ENCODE measurements at regions not wholly inside any gene's neighbourhood (a gene's known extent, or its start where the extent isn't known, plus 50 kb on each side); places are given as distances from the start of the nearest gene placed in this dataset.

DNA sequence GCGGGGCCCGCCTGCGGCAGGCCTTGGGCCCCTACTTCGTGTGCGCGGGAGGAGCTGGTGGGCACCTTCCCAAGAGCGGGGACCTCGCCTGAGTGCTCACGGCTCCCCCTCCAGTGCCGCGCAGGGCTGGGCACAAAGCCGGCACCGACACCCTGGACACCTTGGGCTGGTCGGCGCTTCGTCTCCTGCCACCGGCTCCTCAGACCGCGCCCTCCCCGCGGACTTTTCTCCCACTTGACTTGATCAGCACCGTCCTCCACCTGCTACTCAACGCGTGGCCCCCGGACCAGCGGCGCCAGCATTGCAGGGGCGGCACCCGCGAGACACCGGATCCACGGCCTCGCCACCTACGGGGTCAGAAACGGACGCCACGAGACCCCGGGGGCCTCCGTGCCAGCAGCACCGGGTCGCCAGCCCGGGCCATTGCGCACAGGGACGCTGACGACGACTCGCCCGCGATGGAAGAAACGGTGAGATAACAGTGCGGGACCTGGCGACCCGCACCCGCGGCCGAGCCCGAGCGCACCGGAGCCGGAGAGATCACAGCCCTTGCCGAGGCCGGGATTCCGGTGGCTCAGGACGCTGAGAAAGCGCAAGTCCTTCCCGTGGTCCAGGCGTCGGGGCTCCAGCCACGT lies 154.2 kb downstream of the DLL1 start:
- DNase-seq: no peak

DNA sequence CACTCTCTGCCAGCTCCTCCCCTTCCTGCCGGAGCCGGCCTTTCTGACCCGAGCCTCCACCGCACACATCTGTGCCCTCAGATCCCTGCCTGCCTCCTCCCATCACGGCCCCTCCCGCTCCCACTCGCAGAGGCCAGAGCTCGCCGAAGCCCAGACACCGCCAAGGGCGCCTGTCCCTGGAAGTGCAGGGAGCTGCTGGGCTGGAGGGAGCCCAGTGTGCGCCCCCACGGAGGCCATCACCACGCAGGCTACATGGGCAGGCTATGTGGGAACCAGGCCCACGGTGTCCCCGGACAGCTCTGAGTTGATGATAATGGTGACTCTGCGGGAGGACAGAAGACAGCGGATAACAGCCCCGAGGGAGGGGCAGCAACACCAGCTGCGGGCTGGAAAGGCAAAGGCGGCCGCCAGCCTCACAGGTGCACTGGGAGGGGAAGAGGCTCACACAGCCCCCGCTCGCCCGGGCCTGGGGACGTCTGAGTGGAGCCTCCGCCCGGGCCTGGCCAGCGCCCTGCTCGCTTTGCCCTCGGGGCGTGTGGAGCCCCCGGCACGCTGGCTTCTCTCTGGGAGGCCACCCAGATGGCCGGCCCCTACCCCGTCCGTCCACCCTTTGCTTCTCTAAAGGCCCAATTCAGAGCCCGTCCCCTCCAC lies 154.9 kb downstream of the DLL1 start:
- no peak for DNase-seq

DNA sequence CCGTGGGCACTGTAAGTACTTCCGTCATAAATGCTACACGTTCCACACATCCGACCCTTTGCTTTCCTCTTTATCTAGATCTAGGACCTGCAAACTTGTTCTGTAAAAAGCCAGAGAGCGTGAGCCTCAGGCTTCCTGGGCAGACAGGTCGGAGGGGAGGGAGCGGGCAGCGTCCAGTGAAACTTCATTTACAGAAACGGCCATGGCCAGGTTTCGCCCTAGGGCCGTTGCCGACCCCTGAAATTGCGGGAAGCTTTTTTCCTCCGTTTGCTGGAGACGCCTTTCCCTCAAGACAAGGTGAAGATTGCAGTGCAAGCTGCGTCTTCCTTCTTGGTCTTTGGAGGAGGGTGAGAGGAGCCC lies 155.4 kb downstream of the DLL1 start:
- DNase-seq: no peak

DNA sequence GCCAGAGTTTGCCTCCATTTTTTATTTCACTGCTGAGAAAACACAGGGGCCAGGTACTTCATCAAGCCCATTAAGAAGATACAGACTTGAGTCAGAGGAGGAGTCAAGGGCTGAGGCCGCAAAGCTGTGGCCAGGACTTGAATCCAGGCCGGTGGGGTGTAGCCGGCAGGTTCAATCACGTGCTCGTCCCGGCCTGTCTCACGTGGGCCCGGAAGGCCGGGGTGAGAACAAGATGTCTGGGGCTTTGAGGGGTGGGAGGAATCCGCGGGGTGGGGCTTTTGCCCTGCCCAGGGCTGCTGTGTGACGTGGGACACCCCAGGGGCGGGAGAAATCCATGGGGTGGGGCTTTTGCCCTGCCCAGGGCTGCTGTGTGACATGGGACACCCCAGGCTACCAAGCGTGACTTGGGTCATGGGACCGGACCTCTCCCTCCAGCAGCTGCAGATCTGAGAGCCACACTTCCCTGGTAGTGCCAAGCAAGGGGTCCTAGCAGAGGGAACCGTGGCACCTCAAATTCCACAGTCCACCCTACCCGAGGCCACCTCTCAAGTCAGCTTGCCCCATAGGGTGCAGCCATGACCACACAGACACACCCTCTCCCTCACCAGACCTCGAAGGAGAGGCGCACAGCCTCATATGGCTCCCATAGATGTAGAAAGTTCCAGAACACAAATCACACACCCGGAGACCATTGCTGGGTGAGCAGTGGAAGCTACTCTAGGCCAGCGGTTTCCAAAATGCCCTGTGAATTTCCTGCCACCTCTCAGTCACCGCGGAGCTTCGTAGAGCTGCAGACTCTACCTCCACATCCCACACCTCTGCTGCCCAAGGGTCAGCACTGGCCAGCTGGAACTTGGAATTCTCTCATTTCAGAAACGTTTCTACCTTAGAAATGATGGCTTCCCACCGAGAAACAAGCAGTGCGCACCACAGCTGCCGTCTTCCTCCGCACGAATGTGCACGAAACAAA lies 156.1 kb downstream of the DLL1 start:
- DNase-seq: no peak

DNA sequence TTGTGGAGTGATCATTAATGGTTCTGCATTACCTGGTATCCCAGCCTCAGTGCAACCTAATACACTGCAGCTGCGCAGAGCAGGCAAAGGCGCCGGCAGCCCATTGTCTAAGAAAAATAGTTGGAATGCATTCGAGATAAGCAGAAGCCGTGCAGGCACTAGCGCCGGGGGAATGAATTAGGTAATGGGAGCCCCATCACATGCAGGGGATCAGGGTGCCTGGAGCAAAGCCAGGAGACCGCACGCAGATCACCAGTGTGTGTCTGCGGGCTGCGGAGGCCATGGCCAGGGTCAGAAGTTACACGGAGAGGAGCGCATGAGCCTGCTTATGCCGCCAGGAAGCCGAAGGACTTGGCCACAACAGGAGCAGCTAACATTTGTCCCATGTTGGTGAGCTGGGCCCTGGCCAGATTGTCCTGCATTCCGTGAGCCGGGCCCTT lies 156.8 kb downstream of the DLL1 start:
- no peak for DNase-seq

DNA sequence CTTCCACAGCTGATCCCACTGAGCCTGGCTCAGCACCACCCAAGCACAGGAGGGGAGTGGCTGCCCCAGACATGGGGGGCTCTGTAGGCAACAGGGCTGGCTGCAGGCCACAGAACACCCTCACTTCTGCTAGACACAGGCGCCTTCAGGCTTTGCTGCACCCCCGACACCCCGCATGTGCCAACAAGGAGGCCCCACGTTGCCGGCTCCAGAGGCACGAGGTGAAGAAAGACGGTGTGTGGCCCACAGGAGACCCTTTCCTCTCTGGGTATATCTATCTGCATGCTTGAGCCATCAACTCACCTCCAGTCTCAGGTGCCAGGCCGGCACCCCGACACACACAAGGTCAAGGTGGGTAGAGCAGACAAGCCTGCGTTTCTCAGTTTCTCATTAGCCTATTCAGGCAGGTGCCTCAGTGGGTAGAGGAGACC lies 158.3 kb downstream of the DLL1 start:
- DNase-seq: no peak

DNA sequence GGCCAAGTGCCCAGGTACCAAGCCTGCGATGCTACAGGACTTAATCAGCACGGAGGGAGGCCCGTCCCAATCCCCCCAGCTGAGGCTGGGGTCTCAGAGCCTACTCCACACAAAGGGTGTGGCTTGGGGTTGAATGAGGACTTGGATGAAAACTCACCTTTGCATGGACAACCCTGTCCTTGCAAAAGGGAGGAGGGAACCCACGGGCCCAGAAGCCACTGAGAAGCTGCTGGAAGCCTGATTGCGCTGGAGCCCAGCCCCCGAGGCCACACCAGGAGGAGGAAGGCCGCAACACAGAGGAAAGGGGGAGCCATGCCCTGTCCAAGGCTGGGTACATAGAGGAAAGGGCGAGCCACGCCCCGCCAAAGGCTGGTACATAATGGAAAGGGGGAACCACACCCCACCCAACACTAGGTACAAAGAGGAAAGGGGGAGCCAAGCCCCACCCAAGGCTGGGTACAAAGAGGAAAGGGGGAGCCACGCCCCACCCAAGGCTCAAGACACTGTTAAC lies 158.8 kb downstream of the DLL1 start:
- no peak for DNase-seq

DNA sequence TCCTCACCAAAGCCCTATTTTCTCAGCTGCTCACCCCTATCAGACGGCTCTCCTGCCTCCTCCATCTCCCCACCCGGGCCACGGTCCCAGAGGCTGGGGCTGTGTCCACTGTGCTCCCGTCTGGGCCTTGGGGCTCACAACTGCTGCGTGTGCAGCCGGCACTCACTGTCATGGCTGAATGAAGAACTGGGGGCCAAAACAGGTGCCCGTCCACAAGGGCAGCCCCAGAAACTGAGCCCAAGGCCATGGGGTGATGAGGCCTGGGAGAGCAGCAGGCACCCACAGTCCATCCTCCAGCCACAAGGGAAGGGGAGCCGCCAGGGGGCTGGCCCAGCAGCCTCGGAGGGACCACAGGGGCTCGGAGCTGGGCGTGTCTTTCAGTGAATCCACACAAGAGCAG lies 159.5 kb downstream of the DLL1 start:
- no peak for DNase-seq

DNA sequence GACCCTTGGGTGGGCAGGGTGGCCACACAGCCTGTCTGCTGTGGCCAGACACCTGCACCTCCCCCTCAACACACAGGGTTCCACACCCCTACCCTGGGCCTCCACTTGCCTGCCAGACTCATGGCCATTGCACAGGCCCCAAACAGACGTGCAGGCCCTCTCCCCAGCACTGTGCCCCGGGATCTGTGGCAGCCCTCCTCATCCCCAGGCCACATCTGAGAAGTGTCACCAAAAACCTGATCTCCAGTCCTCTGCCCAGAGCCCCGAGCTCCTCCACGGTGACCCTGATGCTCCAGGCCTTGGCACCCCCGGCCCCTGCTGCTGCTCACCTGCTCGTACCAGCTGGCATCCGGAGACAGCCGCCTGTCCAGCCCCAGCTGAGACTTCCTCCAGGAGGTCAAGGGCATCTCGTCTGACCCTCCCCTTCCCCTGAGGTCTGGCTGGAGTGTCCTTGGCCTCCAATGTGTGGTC lies 160.1 kb downstream of the DLL1 start:
- DNase-seq: no peak

DNA sequence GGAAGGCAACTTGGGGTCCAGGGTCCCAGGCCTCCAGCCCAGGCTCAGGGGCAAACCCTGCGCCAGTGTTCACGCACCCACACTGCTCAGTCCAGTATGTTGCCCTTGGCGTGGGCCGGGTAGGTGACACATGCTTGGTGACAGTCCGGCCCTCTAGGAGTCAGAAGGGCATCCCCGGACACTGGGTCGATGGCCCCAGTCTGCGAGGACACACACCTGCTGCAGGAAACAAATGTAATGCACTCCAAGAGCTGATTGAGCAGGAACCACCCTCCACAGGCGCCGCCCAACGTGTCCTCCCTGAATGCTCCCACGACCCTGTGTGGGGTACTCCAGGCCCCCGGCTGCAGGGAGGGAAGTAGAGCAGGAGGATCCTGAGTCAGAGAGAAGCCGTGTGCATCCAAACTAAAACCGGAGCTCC lies 160.7 kb downstream of the DLL1 start:
- no peak for DNase-seq

DNA sequence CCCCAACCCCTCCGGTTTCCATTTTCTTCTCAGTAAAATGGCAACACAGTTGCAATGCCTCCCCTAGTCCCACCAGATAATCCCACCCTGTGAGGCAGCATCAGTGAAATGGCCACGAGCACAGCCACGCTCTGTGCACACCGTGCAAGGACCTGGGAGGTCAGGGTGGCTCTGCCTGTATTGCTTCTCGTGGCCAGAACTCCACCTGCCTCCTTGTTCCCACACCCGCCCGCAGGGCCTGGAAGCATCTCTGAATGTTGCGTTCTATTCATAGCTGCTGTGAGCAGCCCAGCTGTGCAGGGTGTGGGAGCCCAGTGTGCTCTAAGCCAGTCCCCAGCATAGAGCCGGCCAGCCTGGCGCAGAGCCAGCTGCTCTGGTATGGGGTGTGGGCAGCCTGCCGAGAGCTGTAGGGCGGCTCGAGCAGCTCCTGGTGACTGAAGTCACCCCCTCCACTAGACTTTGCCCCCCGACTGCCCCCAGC lies 161.1 kb downstream of the DLL1 start:
- DNase-seq: peak in 19 of 51 donors; percentile 4 to 60 (median 31)

DNA sequence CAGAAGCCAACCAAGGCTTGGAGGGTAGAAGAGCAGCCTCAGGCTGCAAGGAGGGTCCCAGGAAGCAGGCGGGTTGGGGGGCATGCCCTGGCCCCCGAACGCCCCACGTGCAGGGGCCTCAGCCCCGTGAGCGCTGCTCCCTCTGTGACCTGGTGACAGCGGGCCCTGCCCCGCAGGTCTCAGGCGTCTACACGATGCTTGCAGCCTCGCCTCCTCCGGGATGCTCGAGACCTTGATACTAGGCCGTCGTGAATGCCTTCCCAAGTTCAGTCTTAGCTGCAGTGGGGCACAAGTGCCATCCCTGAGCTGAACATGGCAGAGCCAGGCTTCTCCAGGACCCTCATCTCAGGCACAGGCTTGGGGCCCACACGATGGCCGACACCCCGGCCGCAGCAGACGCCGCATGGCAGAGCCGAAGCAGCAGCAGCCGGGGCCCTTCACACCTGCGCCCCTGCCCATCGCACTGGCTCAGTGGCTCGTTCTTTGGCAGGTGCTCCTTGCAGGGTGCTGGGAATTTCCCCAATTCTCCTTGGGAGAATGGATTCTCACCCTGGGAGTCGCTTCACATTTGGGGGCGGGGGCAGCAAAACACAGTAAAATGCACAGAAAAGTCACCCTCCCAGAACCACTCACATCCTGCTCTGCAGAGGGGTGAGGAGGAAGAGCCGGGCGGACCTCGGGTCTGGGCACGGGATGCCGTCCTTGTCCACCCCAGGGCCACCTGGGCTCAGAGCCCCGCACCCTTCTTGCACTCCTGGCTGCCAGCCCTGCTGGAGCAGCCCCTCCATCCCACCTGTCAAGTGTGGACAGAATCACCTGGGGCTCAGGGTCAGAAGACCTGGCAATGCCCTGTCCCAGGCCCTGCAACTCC lies 161.8 kb downstream of the DLL1 start:
- DNase-seq: no peak

DNA sequence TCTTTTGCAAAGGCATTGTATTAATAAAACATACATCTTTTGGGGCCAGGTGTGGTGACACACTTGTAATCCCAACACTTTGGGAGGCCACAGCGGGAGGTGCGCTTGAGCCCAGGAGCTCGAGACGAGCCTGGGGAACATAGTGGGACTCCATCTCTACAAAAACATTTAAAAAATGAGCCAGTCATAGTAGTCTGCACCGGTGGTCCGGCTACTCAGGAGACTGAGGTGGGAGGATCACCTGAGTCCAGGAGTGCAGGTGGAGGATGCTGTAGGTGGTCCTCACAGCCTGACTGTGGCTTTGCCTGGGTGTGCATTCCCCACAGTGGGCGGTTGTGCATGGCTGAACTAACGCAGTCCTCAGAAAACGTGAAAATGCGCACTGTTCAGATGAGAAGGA lies 162.5 kb downstream of the DLL1 start:
- DNase-seq: no peak

DNA sequence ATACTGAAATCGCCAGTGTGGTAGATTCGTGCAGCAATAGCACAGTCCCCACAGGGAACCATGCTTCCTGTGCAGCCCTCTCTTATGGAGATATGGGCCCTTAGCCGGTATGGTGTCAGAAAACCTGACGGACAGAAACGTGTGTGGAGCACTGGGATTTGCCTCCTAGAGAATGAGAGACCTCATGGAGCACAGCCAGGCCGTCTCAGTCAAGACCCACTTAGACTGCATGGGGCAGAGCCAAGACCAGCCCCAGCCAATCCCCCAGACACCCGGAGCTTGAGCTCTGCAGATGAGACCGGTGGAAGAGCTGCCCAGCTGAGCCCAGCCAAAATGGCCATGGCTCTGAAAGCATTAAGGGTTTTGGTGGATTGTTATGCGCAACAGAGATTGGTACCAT lies 163.7 kb downstream of the DLL1 start:
- DNase-seq: no peak

DNA sequence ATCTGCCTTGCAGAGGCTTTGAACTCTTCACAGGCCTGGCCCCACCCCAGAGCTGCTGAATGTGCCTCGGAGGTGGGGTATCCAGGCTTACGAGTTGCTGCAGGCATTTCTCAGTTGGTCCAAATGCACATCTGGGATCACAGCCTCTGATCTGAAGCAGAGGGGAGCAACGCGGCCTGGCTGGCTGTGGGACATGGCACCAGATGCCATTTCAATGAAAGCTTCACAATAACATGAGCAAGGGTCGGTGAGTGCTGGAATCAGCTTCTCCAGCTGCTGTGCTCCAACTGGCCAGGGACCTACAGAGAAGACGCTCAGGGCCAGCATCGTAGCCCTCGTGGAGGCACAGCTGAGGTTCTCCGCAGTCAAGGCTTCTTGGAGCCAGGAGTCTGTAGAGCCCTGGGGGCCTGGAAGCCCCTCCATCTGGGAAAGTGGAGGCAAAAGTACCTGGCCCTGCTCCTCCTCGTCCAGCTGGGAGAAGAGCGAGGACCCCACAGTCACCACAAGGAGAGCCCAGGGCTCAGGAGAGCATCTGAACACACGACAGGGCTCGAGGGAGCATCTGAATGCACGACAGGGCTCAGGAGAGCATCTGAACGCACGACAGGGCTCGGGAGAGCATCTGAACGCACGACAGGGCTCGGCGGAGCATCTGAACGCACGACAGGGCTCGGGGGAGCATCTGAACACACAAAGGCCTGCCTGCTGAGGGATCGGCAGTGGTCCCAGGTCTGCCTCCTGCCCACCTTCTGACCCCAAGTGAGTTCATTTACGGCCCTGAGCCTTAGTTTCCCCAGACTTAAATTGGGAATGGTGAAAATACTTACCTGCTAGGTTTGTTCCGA lies 165.2 kb downstream of the DLL1 start:
- DNase-seq: no peak

DNA sequence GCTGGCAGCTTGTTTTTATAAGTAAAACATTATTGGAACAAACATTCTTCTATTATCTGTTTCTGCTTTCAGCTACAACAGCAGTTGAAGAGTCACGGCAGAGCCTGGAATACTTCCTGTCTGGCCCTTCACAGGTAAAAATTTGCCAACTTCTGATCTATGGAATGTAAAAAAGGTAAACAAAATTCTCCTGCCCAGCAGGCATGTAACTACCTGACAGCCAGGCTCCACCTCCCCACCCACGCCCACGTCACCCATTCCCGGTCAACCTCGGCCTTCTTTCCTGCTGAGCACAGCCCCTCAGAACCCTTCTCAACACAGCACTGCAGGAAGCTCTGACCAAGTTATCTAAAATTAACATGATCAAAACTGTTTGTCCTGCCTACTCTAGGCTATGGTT lies 166.0 kb downstream of the DLL1 start:
- no peak for DNase-seq

DNA sequence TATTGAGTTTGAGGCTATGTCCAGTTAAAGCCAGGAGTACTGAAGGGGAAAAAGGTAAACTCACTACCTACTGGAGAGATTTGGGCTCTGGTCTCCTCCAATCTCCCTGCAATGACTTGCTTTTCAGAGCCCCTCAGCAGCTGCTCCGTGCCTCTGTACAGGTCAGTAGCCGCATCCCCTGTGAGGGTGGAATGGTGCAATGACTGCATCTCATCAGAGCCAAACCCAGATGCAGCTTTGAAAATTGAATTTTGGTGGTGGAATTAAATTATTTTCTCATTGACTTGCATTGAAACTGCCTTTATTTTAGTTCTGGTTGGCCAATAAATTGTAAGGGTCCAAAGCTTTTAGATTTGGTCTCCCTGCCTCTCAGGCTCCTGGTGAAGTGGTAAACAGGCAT lies 166.7 kb downstream of the DLL1 start:
- DNase-seq: no peak

DNA sequence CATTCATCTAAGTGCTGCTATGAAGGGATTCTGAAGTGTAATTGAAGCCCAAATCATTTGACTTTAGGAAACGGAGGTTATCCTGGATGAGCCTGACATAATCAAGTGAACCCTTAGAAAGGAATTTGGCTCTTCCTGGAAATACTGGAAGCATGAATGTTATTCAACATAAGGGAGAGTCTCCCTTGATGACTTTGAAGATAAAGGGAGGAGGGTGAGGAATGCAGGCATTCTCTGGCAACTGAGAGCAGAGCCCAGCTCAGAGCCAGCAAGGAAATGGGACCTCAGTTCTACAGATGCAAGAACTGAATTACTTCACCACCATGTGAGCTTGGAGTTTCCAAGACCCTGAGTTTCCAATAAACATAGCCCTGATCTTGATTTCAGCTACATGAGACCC lies 168.2 kb downstream of the DLL1 start:
- DNase-seq: no peak

DNA sequence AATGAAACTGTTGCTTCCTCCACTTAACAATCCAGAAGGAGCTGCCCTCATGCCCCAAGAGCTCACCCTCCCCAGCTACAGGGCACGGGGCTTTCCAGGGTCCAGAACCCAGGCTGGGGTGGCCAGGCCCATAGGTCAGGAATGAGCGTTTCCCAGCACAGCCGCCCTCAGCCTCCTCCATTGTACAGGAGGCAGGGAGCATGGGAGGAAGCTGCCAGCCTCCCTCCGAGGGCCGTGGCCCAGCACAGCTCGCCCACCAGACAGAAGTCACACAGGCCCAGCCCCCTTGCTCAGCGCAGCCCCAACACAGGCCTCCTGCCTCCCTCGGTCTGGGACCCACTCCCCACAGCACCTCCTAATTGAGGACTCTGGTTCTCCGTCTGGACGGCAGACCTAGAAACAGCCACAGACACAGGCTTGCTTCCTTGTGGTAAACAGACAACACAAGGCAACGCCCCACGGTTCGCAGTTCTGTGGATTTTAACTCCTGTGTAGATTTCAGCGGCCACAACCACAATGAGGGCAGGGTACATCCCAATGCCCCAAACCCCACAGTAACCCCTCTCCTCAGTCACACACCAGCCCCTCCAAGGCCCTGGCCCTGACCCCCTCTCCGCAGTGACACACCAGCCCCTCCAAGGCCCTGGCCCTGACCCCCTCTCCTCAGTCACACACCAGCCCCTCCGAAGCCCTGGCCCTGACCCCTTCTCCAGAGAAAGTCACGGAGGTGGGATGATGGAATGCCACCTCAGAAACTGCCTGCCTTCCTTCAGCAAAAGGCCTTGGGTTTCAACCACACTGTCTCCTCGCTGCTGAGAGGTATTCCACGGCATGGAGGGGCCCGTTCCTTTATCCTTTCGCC lies 173.5 kb downstream of the DLL1 start:
- no peak for DNase-seq
